HCT116 (cell line): ENCODE measurements at regions not wholly inside any gene's neighbourhood (a gene's known extent, or its start where the extent isn't known, plus 50 kb on each side); places are given as distances from the start of the nearest gene placed in this dataset.

Experiments
- CTCF ChIP-seq, 3 experiments: fragments of 200-600 bp in 1 of 3; sonication (generic) in 1 of 3; IDR thresholded peaks in 2 of 3; conservative IDR thresholded peaks in 1 of 3; 2 replicates each; pipeline ENCODE4 v1.5.1; 2012 to 2017; ENCODE audit warnings: low read depth in 2 of 3, low read length in 2 of 3, antibody characterized with exemption in 1 of 3, borderline replicate concordance in 1 of 3, control low read depth in 1 of 3, mild to moderate bottlenecking in 1 of 3, mixed read lengths in 1 of 3, mixed run types in 1 of 3, moderate library complexity in 1 of 3; ENCODE audit not compliant: insufficient read depth in 1 of 3
- REST ChIP-seq: IDR thresholded peaks from 2 replicates; pipeline ENCODE4 v1.6.1; 2012; ENCODE audit warnings: low read depth

- no peak for TF ChIP-seq CTCF (IDR thresholded peaks at IDR 0.05 in 2 of 3, conservative IDR thresholded peaks at IDR 0.05 in 1 of 3; ENCODE audit: borderline replicate concordance in 1 of 3, insufficient read depth in 1 of 3, low read depth in 2 of 3, low read length in 2 of 3)
- no peak for TF ChIP-seq REST
Observed at GRCh38 chr1:187894349-187894748, 1065.6 kb downstream of the PLA2G4A start.
